OCI-M1 (cell line): ENCODE measurements at regions not wholly inside any gene's neighbourhood (a gene's known extent, or its start where the extent isn't known, plus 50 kb on each side); places are given as distances from the start of the nearest gene placed in this dataset.

Experiments
- DNase-seq: peaks from one replicate; lab custom pipeline; 2025; lab: John Stamatoyannopoulos, UW

DNA sequence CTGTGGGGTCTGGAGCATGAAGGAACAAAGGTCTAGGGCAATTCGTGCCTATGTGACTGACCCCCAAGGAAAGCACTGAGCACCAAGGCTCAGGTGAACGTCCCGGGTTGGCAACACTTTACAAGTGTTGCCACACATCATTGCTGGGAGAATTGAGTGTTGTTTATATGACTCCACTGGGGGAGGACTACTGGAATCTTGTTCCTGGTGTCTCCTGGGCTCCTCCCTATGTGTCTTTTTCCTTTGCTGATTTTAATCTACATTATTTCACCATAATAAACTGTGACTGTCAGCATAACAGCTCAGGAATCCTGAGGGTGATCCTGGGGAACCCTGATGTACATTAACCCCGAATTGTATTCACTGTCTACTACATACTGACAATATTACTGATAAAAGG is 207.7 kb upstream of the BMP2 start:
- DNase-seq: no peak

DNA sequence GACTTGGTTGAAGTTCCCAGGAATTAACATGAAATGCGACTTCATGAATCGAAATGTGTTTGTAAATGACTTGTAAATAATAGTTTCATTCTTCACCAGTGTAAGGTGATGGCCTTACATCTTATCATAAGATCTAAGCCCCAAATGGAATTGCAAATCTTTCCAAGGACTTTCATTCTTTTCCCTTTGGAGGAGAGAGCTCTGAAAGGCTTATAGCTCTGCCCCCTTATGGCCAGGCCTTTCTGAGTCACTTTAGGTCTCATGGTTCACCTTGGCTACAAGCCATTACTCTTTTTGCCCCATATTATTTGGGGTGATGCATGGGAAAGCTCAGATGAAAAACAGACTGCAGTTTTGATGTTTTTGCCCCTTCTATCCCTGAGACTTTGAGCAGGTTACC is 209.1 kb upstream of the BMP2 start:
- no peak for DNase-seq

DNA sequence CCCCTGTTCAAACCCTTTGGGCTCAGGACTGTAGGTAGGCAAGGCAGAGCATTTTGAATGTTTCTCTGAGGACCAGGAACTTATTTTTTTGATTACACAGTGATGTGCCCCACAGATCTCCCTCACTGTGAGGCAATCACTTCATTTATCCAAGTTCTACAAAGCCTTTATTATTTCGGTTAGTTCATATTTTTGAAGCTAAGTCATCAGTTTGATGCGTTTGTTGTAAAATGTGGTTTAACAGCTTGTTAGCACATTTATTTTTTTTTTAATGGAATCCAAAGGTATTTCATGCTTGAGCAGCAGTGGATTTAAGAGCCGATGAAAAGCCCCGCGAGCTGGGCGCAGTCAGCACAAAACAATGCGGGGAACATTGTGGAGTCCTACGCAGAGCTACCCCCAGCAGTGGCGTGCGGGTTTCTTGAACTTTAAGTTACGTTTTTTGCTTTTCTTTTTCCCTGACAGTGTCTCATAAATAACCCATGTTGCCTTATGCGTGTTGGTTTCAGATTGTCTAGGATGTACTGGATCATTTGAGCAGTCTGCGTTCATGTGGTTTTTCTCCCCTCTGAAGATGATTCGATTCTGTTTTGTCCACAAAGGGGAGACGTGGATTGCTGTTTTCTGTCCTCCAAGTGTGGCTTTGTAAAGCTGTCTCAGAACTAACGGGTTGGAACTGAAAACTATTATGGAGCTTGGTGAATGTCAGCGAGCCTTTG is 233.6 kb upstream of the BMP2 start:
- DNase-seq: no peak

DNA sequence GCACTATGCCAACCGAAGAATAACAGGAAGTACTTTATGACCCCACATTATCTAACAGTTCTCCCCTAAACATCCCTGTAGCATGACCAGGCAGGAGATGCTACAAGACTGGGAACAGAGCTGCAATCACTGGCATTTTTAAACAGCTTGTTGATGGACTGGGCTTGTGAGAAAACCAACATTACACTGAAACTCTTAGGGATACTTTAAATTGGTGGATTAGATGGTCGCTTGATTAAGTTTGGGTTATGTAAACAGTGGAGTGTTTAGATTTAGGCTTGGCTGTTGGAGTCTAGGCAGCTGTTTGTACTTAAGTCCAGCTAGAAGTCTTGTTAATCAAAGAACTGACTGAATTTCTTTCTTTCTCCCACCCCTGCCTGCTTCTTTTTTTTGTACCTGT is 234.1 kb upstream of the BMP2 start:
- no peak for DNase-seq

DNA sequence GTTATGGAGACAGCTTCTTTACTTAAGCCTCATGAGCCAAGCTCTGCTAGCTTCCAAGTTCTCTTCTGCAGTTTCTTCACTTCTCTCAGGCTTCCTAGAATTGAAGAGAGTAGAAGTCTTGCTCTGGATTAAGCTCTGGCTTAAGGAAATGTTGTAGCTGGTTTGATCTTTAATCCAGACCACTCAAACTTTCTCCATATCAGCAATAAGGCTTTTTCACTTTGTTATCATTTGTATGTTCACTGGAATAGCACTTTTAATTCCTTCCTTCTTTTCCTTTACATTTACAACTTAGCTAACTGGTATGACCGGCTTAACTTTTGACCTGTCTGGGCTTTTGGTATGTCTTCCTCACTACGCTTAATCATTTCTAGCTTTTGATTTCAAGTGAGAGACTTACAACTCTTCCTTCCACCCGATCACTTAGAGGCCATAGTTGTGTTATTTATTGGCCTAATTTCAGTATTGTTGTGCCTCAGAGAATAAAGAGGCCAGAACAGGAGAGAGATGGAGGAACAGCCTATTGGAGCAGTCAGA is 236.6 kb upstream of the BMP2 start:
- no peak for DNase-seq

DNA sequence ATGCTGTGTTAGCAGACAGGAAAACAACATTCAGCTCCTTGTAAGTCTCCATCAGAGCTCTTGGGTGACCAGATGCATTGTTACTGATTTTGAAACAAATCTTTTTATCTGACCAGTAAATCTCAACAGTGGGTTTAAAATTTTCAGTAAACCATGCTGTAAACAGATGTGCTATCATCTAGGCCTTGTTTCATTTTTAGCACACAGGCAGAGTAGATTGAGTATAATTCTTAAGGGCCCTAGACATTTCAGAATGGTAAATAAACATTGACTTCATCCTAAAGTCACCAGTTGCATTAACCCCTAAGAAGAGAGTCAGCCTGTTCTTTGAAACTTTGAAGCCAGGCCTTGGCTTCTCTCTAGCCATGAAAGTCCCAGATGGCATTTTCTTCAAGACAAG is 237.2 kb upstream of the BMP2 start:
- no peak for DNase-seq

DNA sequence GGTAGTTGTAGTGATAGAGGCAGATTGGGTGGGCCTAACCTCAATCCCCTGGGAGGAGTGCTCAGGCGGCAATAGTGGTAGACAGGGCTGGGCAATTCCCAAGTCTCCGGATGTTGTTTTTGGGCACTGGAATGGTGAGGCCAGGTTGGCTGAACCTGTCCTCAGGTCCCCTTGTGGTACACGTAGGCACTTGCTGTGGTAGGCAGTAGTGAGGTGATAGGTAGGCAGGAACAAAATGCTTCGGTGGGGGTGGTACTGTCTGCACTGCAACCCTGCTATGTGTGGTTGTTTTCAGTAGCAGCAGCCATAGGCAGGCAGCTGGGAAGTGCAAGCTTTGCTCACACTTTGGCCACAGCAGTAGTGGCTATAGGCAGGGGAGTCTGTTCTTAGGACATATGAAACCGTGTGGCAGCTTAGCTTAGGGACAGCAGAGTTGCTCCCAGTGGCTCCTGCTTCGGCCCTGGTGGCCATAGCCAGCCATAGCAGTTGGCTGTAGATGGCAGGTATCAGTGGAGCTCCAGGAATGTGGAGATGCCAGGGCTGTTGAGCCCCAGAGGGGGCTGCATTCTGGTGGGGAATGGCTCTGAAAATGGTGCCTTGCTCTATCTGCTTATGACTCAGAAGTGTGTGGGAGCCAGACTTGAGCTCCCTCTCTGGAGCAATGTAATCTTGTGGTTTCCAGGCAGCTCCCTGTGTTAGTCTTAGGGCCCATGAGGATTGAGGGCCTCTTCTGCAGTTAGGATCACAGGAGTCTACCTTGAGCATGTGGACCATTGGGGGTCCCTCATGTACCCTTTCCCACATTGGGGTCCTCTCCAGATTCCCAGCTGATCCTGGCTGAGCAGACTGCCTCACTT is 241.8 kb upstream of the BMP2 start:
- no peak for DNase-seq

DNA sequence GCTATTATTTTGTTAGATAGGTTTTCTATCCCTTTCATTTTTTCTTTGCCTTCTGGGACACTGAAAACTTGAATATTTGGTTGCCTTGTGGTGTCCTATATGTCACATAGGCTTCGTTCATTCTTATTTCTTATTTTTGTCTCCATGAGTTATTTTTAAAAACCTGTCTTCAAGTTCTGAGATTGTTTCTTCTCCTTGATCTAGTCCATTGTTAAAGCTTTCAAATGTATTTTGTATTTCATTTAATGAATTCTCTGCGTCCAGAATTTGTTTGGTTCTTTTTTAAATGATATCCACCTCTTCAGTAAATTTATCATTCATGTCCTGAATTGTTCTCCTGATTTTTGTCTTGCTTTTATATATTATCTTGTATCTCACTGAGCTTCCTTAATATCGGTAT is 243.2 kb upstream of the BMP2 start:
- DNase-seq: peak; percentile 6

DNA sequence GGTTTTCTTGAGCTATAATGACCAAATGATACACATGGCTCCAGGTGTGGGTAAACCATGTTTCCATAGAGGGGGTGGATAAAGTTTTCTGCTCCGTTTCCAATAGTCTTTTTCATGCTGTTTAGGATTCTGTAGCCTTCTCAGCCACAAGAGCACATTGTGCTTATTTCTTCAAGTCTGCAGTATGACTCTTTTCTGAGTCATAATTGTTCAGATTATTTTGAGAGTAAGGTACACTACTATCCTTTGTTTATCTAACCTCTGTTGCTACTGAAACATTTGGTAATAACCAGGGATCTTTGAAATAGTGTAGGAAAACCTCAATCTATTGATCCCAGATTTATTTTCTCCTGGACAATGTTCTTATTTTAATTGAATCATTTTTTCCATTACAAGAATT is 247.9 kb upstream of the BMP2 start:
- no peak for DNase-seq

DNA sequence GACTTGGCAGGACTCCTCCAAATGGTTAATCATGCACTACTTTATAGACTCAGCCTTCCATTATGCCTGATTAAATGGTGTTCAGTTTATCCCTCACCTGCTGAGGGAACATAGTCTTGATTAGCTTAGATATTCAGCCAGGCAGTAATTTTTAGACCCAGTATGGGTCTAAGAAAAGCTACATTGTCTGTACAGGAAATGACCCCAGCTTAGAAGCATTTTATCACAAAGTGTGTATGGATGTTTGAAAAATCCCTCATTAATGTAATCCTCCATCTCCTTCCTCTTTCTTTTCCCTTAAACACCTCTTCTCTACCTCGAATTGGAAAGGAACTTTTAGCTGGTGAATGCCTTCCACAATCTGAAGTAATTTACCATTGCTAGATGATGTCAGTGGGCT is 252.2 kb upstream of the BMP2 start:
- no peak for DNase-seq

DNA sequence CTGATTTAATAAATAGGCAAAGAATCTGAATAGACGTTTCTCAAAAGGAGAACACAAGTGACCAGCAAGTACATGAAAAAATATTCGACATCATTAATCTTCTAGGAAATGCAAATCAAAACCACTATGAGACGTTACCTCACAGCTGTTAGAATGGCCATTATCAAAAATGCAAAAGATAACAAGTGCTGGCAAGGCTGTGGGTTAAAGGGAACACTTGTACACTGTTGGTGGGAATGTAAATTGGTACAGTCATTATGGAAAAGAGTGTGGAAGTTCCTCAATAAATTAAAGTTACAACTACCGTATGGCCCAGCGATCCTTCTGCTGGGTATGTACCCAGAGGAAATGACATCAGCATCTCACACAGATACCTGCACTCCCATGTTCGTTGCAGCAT is 253.9 kb upstream of the BMP2 start:
- DNase-seq: no peak

DNA sequence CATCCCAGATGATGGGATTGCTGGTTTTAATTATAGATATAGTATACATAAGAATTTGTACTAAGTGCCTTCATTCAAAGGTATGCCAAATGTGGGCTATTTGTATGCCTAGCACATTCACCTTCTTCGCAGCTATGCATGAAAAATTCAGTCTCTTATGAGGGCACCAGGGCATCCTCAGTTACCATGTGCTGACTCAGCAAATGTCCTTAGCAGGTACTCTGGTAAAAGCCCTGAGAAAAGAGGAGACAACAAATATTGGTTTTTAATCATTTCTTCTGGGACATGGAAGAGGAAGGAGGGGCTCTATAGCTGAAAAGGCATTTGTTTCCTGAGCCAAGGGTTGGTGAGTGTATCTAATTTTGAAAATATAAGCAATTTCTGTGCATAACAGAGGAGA is 258.1 kb upstream of the BMP2 start:
- DNase-seq: no peak

DNA sequence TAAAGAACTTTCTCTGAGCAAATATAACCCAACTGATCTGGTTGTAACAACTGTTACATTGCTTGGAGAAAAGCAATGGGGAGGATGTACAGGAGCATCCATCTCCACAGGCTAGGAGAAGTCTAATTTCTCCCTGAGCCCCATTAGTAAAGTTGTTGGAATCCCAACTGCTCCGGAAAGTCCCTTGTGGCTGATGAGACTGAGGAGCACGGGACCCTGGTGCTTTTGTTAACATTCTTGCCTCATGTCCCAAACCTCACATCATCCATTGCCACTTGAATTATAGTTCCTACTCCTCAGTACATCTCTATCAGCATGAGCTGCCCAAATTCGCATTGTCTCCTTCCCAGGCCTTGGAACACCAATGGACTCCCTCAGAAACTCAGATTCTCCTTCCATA is 260.6 kb upstream of the BMP2 start:
- no peak for DNase-seq

DNA sequence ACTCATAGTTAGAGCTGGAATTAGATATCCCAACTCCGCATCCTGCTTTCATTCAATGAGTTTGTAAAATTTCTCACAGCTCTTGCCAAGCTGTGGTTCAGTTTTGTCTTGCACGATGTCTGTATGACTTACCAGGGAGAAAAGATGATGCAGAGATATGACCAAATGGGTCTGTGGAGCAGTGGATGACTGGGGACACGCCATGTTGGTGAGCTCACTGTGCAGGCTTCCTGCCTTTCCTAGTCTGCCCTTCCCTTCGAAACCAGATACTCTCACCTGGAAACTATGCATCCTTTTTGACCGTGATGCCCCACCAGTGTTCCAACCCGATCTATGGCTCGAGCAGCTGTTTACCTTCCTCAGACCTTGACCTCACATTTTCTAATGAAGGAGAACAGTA is 262.7 kb upstream of the BMP2 start:
- DNase-seq: no peak

DNA sequence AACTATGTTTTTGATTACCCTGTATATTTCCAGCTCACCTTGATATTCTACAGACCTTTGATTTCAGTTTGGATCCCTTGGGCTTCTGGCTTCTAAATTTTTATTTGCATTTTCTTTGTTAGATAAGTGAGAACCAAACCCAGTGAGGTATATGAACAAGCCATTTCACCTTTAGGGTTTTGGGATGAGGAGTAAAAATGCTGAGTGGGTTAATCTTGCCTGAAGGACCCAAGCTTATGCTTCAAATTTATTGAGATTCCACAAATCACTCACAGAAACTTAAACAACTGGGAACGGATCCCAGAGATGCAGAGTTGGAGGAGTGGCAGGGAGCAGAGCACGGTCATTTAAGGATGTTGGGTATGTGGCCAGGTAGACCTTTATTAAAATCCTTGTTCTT is 263.3 kb upstream of the BMP2 start:
- DNase-seq: no peak

DNA sequence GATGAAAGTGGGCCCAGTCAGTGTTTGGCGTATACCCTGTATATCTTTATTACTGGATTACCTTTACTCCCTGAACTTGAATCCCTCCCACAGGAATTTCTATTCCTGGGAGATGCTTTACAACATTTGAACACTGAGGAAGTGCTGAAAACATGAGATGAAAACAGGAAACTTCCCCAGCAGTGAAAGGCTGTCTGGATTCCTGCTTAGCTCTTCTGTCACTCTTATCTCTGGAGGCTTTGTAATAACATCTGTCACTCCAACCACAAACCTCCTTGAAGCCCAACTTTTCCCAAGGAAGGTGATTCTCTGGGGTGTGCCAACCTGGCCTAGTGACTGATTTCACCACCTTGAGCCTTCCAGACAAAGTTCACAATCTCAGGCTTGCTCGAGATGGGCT is 264.5 kb upstream of the BMP2 start:
- DNase-seq: no peak

DNA sequence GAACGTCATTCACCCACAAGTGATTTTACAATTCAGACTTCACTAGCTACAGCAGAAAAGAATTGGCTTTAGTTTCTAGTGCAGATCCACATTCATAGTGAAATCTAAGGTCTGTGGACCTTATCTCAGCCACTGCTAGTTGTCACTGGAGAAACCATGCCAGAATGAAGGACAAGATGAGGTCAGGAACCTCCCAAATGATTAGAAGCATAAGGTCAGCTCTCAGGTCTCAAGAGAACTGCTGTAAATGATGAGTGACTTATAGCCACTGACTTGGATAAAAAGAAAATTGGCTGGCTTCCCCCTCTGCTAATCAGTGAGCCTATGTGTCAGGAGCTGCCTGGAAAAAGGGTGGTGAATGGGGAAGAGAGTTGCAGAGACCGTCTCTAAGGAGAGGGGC is 265.3 kb upstream of the BMP2 start:
- no peak for DNase-seq

DNA sequence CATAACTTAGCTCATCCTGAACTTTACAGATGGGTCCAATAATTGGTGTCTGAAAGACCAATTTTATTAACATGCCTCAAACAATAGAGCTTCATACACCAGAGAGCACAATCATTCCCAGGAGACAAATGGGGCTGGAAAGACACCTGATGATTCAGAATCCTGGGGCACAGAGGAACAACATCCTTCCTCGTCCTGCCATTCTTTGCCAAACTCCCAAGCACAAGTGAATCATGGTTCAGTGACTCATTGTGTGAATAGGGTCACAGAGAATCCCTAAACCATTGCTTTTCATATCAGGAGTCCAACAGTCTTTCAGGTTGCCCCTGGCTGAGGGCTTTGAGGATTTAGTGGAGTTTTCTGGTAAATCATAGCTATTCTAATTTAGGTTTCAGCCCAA is 266.4 kb upstream of the BMP2 start:
- no peak for DNase-seq

DNA sequence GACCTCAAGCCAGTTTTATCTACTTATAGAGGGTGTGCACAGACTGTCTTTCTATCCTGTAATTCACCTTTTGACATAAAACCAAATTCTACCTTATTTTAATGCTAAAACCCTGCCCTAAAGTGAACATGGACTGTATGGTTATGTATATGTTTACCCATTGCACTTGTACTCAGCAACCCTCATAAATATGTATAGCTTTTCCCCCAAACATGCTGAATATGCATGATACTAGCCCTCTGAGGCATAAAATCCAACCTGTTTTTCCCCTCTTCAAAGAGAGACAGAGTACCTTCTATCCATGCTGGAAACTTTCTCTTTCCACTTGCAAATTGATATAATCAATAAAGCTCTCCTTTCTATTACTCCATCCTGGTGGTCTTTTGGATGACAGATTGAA is 267.9 kb upstream of the BMP2 start:
- DNase-seq: no peak

DNA sequence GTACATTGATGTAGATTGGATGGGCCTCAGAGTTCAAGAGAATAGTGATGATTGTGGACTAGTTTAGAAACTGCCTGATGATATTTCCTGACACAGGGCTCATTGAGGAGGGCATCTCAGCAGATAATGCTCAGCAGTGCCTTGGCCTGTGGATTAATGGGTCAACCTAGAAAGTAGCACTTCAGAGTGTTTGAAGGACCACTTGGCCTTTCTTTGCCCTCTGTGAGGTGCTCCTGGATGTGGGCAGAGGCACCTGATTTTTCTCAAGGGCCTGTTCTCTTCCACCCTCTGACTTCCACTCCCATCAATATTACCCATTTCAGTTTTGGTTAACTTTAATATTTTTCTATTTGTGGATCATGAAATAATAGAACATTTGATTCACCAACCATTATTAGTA is 270.6 kb upstream of the BMP2 start:
- no peak for DNase-seq

DNA sequence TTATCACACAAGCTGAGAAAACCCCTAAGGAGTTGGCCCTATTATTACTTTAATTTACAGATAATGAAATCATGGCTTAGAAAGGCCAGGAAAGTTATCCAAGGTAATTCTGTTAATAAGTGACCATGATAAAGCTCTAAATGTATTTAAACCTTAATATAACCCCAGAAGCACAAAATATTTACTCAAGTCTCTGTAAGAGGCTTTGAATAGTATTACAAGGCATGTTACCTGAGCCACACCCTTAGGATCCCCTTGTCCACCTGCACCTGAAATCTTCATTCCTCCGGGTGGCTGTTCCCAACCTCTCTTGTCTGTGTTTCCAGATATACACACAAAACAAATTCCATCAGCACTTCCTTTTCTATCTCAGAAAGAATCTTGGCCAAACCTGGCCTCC is 271.6 kb upstream of the BMP2 start:
- DNase-seq: no peak

DNA sequence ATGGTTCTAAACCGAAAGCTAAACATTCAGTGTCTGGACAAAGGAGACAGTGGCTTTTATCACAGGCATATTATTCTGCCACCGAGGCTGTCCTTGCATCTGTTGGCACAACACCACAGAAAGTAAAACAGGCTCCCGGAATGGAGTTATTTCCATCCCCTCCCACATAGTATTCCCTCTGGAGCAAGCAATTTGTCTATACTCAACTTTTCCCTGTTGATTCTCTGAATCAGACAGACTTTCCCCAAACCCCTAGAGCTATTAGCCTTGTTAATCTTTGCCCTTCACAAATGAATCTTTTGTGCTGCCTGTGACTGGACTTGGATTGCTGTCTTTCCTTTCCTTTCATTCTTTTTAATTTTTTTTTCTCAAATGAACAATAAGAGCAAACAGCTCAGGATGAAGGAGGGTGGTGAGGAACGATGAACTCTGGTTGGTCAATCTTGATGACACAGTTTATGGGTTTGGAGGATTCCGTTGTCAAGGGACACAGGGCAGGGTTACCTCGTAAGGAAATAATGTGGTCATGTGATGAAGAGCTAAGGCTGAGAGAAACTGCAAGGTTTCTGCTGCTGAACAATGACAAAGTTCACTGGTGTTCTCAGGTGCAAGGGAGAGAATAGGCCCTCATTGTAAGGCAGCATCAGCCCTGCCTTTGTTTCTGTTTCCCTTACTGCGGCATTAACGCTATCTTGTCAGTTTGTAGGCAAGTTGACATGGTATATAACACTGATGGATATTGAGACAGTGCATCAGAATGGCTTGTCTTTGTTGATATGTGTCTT is 275.0 kb upstream of the BMP2 start:
- DNase-seq: peak; percentile 12

DNA sequence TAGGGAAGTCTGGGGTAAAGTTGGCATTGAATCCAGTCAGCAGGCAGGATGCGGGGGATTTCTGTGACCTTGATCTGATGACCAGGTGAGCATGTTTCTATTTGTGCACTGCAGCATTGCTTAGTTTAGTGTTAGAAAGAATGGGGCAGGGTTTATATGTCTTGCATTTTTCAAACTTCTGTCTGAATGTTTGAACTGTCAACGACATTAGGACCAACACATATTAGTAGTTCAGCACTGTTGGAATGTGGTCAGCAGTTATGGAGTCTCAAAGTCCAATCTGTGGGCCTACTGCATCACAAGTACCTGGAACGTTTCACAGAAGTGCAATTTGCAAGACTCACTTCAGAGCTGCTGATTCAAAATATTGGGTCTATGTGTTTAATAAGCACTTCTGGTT is 276.6 kb upstream of the BMP2 start:
- no peak for DNase-seq
